NCI-H226 (cell line): ENCODE measurements at regions not wholly inside any gene's neighbourhood (a gene's known extent, or its start where the extent isn't known, plus 50 kb on each side); places are given as distances from the start of the nearest gene placed in this dataset.
"Not testable (repeated sequence)": the region's sequence is repeated elsewhere in the genome, so short reads cannot be mapped to it uniquely, and the experiment has no call there.

Experiments
- DNase-seq: peaks from one replicate; pipeline ENCODE4 v3.0.0-alpha.2; 2015

DNA sequence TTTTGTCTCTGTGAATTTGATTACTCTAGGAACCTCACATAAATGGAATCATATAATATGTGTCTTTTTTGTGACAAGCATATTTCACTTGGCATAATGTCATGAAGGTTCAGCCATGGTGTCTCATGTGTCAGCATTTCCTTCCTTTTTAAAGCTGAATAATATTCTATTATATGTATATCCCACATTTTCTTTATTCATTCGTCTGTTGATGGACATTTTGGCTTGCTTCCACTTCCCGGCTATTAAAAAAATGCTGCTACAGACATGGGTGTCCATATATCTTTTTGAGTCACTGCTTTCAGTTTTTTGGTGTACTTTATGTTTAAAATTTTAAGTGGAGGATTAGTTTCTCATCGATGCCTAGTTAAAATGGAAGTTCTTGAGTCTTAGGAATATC lies 59.8 kb upstream of the C5orf63 start:
- DNase-seq, result no peak

DNA sequence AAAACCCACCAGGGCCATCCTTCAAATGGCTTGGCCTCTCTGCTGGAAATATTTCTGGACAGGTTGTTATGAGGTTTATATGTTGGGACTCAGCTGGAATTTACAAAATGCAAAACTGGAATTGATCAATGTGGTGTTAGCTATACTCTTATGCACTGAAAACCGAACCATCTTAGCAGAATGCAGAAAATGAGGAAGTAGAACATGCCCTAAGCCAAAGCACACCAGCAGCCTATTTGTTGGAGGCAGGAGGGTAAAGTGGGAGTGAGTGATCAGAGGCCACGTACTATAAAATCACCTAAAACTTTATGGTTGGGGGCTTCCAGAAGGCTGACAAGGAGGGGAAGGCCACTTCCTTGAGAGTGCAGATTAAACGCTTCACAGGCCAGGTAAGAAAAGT lies 63.6 kb upstream of the C5orf63 start:
- no peak for DNase-seq

DNA sequence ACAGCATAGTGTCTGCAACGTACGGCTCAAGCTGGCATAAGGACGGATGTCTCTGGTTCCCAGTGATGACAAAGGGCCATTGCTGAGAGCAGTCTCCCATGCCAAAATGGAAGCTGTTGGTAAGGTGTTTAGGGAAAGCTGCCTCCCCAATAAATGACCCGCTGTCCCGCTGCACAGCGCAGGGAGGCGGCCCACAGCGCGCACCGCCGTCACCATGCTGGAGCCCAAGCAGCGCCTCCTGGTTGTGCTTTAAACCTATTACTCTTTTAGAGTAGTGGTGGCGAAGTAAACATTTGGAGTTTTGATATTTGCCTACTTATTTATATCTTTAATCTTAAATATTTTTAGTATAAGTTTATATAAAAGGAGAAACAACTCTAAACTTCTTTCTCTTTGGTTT lies 70.4 kb upstream of the C5orf63 start:
- DNase-seq, result no peak

DNA sequence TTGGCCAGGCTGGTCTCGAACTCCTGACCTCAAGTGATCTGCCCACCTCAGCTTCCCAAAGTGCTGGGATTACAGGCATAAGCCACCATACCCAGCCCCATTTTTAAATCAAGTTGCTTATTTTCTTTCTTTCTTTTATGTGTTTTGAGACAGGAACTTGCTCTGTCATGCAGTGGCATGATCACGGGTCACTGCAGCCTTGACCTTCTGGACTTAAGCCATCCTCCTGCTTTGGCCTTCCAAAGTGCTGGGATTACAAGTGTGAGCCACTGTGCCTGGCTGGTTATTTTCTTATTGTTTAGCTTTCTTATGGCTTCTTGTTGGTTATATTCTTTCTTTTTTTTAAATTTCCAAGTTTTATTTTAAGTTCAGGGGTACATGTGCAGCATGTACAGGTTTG lies 79.7 kb upstream of the C5orf63 start:
- no peak for DNase-seq

DNA sequence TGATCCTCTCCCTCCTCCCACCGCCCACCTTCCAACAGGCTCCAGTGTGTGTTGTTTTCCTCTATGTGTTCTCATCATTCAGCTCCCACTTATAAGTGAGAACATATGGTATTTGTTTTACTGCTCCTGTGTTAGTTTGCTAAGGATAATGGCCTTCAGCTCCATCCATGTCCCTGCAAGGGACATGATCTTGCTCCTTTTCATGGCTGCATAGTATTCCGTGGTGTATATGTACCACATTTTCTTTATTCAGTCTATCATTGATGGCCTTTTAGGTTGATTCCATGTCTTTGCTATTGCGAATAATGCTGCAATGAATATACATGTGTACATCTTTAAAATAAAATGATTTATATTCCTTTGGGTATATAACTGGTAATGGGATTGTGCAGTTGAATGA lies 80.2 kb upstream of the C5orf63 start:
- DNase-seq, result no peak

DNA sequence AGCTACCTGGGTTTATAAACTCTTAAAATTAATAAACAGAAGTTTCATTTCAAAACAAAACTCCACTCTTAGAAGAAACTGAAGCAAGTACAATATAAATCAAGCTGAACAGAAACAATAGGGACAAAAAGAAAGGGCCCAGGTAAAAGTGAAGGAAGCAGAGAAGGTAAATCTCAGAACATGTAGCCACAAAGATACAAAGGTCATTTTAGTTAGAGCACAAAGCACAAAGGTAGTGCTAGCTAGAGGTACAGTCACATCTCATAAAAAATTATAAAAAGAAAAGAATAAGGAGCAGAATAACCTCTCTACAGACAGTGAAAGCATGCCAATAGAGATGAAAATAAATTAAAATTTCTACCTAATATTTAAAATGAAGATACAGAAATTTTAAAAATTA lies 90.4 kb upstream of the C5orf63 start:
- no peak for DNase-seq

DNA sequence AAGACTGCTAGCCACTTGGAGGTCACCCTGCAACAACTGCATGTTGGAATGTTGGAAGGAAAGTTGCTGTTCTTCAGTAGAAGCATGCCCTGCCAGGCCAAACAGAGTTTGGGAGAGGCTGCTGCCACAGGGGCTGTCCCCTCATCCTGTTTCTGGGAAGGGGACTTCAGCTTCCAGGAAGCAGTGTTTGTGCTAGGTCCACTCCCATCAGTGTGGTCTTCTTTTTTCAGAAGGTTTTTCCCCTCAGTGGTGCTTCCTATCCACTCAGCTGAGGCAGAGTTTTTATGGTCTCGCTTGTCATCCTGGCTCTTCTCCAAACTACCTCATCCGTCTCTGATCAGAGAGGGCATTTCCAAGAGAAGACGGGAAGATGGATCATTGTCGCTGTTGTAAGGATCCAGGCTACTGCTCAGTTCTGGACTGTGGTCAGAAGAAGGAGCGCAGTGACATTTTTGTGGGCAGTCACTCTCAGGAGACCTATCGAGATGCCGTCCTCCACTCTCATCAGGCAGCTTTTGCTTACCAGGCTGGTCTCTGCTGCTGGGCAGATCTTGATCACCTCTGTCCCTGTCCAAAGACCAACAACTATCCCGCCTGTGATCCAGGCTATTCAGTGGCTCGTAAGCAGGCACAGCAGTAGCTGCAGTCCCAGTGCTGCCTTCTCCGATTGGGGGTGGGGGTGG lies 97.8 kb upstream of the C5orf63 start:
- DNase-seq, result no peak

DNA sequence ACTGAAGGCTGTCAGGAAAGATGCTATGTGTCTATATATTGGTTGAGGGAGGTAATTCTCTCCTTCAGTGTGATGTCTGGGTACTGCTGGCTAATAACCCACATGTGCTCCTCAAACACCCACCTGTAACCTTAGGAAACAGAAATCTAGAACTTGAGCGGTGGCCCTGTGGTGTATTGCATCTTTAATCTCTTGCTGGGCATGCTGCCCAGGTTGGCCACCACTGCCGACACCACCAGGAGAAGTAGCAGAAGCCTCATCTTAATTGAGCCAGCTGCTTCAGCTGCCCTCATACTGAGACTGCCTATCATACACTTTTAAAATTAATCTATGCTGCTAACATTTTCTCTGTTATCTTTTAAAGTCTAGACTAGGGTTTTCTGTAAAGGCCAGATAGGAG lies 103.5 kb upstream of the C5orf63 start:
- DNase-seq, result no peak

DNA sequence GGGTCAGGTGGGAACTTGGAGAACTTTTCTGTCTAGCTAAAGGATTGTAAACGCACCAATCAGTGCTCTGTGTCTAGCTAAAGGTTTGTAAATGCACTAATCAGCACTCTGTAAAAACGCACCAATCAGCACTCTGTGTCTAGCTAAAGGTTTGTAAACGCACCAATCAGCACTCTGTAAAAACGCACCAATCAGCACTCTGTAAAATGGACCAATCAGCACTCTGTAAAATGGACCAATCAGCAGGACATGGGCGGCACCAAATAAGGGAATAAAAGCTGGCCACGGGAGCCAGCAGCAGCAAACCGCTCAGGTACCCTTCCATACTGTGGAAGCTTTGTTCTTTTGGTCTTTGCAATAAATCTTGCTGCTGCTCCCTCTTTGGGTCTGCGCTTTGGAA lies 108.0 kb upstream of the MEGF10 start:
- DNase-seq, result not testable (repeated sequence)

DNA sequence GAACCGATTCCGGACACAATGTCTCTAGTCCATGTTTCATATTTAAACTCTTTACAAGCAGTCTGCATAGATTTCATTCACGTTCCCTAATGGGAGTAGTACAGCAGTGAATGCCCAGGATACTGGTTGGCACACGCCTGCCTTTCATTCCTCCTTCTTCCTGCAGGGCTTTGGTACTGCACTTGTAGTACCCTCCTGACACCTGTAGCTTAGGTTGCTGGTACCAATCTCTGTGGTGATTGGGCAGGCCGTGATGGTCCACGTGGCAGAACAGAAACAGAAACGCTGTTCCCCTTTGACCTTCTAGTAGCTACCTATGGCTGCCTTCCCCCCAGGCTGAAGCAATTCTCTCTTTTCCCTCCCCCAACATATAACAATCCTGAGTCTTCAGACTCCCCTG lies 107.3 kb upstream of the MEGF10 start:
- DNase-seq, result no peak

DNA sequence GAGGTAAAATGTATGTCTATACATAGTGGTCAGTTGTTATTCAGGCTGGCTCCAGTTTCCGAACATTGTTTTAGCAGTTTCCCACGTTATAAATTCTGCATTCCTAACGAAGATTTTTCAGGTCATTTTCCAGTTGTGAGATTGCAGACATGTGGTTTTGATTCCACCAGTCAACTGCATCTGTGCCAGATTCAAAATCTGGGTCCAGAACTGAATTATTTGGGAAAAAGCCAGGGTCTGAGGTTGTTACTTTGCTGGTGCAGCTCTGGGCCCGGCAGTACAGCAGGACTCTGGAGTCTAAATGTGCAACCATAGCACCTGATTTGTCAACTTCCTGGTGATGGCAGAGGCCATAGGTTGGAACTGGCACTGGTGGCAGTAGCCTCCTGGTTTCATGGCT lies 105.7 kb upstream of the MEGF10 start:
- no peak for DNase-seq

DNA sequence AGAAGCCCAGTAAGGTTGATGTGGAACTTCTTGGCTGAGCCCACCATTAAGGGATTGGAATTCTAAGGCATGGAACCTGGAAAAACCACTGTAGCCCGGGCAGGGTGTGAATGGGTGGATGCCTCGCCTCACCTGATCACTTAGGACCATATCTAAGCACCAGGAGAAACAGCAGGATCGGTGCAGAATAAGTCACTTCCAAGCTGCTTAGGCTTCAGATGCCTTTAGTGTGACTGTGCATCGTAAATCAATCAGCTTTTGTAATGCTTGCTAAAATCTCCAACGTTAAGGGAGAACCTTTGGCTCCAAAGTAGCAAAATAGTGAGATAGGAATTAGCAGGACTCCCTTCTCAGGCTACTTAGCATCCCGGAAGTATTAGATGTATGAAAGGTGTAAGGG lies 103.9 kb upstream of the MEGF10 start:
- peak; percentile 55 for DNase-seq

DNA sequence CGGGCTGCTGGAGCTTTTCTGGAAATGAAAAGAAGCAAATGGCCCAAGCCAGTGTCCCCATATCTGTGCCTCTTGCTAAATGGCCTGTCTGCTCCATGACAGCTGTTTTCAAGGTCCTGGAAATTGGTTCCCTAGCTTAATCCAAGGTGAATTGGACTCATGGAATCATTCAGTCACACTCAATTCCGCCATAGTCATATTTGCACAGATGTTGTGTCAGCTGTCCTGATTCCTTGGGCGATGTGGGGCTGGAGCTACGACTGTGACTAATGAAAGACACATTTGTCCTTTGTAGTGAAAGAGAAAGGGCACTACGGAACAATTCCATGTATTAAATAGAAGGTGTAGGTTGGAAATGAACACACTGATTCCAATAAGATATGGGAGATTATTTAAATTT lies 102.9 kb upstream of the MEGF10 start:
- DNase-seq, result no peak

DNA sequence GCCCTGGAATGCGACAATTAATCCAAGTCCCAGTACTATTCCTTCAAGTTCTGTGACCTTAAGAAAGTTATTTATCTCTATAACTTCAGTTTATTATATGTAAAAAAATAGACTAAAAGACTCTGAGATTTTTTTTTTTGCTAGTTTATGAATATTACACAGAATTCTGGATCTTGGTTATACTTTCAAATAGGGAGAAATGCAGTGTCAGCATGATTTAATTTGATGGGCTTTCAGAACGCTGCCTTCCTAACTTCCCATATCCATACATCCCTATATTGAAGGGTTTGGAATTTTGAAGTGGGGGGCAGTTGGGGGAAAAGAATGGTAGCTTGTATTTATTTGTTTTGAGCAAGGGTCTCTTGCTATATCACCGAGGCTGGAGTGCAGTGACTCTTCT lies 98.4 kb upstream of the MEGF10 start:
- DNase-seq, result no peak

DNA sequence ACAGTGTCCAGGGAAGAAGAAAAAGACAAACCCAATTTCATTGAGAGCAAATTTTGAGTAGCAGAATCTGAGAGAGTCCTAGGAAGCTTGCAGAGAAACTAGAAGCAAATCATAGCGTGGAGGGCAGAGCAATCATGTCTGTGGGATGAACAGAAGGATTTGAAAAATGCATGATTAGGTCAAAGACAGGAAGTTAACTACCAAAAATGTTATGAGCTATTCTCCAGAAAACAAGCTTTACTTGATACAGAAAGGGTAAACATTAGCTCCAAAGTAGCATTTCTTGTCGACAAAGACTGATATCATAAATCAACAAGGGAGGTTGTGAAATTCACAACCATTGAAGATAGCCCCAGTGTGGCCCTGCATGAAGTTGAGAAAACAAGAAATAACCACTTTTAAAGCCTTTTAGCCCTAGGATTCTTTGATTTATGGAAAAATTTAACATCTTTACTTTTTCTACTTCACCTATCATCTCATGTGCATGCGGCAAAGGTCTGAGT lies 97.7 kb upstream of the MEGF10 start:
- DNase-seq, result peak; percentile 14

DNA sequence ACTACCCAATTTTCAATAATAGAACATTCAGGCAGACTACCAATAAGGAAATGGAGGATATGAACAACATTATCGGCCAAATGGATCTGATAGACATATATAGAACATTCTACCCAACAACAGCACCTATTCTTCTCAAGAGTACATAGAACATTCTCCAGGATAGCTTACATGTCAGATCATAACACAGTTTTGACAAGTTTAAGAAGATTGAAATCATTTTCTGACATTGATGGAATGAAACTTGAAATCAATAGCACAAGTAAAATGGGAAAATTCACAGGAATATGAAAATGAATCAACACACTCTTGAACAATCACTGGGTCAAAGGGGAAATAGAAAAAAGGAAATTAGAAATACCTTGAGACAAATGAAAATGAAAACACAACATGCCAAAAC lies 94.6 kb upstream of the MEGF10 start:
- DNase-seq, result no peak

DNA sequence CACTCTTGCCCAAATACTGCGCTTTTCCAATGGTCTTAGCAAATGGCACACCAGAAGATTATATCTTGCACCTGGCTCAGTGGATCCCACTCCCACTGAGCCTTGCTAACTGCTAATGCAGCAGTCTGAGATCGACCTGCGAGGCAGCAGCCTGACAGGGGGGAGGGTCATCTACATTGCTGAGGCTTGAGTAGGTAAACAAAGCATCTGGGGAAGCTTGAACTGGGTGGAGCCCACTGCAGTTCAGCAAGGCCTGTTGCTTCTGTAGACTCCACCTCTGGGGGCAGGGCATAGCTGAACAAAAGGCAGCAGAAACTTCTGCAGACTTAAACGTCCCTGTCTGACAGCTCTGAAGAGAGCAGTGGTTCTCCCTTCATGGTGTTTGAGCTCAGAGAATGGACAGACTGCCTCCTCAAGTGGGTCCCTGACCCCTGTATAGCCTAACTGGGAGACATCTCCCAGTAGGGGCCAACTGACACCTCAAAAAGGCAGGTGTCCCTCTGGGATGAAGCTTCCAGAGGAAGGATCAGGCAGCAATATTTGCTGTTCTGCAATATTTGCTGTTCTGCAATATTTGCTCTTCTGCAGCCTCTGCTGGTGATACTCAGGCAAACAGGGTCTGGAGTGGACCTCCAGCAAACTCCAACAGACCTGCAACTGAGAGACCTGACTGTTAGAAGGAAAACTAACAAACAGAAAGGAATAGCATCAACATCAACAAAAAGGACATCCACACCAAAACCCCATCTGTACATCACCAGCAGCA lies 93.0 kb upstream of the MEGF10 start:
- not testable (repeated sequence) for DNase-seq

DNA sequence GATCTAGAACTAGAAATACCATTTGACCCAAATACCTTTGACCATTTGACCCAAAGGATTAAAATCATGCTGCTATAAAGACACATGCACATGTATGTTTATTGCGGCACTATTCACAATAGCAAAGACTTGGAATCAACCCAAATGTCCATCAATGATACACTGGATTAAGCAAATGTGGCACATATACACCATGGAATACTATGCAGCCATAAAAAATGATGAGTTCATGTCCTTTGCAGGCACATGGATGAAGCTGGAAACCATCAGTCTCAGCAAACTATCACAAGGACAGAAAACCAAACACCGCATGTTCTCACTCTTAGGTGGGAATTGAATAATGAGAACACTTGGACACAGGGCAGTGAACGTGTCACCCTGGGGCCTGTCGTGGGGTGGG lies 87.9 kb upstream of the MEGF10 start:
- DNase-seq, result not testable (repeated sequence)

DNA sequence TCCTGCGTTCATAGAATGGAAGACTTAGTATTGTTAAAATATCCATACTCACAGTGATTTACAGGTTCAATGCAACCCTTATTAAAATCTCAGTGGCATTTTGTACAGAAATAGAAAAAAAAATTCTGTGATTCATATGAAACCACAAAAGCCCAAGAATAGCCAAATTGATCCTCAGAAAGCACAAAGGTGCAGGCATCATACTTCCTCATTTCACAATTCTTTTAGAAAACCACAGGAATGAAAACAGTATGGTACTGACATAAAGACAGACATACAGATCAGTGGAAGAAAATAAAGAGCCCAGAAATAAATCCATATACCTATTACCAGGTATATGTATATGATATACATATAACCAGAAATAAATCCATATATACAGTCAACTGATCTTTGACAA lies 86.8 kb upstream of the MEGF10 start:
- peak; percentile 56 for DNase-seq

DNA sequence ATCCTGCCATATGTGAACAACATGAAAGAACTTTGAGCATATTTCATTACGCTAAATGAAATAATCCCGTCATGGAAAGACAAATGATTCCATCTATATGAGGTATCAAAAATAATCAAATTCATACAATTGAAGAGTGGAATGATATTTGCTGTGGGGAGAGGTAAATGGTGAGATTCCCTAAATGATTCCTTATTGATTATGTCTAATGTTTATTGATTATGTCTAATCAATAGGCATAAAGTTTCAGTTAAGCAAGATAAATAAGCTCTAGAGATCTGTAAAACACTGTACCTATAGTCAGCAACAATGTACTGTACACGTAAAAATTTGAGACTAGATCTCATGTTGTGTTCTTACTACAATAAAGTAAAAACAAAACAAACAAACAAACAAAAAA lies 85.4 kb upstream of the MEGF10 start:
- no peak for DNase-seq

DNA sequence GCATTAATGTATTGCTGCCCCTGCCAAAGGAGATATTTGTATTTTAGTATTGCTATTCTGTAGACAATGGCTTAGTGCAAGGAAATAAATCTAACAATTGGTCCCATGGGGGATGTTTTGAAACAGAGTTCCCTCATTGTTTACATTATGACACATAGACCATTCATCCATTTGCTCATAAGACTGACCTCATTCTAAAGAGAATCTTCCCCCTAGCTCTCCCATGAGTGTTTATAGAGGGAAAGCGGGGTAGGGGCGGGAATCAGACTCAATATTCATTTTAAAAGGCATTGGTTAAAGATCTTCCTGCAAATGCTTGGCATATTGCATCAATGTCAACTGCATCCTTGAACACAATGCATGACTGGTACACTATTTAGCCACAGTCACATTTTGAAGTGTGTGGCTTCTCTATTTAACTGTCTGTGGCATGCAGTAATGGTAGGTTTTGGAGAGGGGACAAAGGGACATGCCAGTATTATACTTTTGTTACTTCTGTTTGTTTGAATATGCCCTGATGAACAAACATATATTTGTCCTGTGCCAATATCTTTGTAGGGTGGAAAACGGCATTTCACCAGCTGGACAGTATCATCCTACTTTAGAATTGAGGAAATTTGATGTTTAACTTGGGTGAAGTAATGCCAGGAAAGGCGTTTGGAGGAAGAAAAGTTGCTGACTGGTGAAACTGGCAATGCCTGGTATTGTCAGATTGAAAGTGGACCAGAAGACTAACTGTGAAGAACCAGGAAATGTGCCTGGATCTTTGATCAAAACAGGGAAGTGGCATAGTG lies 84.1 kb upstream of the MEGF10 start:
- peak; percentile 74 for DNase-seq

DNA sequence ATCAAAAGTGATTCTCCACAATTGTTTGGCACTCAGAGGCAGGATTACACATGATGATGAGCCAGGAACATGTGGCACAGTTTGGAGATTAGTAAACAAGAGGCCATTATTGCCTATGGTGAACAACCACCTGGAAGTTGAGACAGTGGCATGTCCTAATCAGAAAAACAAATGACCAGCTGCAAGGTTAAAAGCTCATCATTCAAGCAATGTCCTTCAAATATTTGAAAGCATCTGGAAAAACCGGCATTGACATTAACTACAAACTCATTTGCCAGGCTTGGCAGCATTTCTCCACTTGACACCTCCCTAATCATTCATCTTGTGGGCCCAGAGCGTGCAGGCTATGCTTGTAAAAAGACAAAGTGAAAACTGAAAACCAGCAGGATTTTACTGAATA lies 80.6 kb upstream of the MEGF10 start:
- no peak for DNase-seq

DNA sequence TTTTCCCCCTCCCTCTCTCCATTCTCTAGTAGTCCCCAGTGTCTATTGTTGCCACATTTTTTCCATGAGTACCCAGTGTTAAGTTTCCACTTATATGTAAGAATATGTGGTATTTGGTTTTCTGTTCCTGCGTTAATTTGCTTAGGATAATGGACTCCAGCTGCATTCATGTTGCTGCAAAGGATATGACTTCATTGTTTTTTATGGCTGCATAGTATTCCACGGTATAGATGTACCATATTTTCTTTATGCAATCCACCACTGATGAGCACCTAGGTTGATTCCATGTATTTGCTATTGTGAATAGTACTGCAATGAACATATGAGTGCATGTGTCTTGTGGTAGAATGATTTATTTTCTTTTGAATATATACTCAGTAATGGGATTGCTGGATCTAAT lies 77.4 kb upstream of the MEGF10 start:
- DNase-seq, result no peak

DNA sequence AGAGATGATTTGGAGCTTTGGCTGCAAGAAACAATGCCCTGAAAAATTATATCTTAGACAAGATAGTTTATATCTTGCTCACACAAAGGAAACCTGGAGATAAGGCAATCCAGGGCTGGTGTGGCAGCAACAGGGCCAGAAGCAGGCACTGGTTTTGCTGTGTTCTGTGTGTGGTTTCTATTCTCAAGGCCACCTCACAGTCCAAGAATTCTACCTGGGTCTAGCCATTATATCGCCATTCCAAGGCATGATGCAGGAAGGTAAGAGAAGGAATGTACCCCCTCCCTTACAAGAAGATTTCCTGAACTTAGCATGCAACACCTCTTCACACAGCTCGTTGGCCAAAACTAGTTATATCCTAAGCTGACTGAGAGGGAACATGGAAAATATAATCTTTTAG lies 74.5 kb upstream of the MEGF10 start:
- peak; percentile 8 for DNase-seq
